ENCODE measurements at regions not wholly inside any gene's neighbourhood (a gene's known extent, or its start where the extent isn't known, plus 50 kb on each side); places are given as distances from the start of the nearest gene placed in this dataset.

DNA sequence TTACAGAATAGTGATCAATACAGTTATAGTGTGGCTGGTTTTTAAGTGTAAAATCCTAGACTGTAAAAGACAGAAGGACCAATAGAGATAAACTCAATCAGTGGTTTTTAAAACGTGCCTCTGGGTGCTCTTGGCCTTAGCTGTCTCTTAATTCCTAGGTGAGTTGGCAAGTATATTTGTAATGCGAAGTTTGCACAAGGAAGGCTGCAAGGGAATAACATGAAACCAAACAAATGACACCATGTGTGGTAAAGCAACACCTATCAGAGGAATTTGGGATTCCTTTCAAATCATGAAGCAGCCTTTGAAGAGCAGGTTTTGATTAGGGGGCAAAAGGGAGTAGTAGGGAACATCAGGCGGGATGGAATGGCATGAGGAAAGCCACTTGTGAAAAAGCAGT lies 284.6 kb downstream of the INHBA start:
- Histone ChIP-seq H4K91ac (ENCODE audit: insufficient read length, low read depth, low read length) (no peak overlapping the region), H3K23ac (ENCODE audit: insufficient read length, low read depth, low read length) (no peak overlapping the region), H2BK20ac (ENCODE audit: low read depth, low read length, poor library complexity, severe bottlenecking) (no peak overlapping the region), H2BK15ac (ENCODE audit: low read depth, low read length) (no peak overlapping the region), H3K9ac (ENCODE audit: extremely low read depth, insufficient read length, low read length) (no peak overlapping the region), H3K18ac (ENCODE audit: insufficient read length, low read depth, low read length) (no peak overlapping the region), H3K14ac (ENCODE audit: insufficient read depth, low read length) (no peak overlapping the region), H3K4me2 (ENCODE audit: insufficient read depth, insufficient read length, low read length) (no peak overlapping the region), H2BK120ac (ENCODE audit: low read depth, low read length, poor library complexity, severe bottlenecking) (no peak overlapping the region), H4K20me1 (ENCODE audit: control insufficient read depth, insufficient read depth, insufficient read length) (no peaks in the 10 kb centered on the region), H2BK5ac (ENCODE audit: insufficient read length, low read length) (no peak overlapping the region), H3K9me3 (ENCODE audit: control insufficient read depth, low read depth, low read length) (no peaks in the 10 kb centered on the region), H2BK12ac (ENCODE audit: insufficient read length, low read depth, low read length) (no peak overlapping the region), H3K79me1 (ENCODE audit: insufficient read depth, low read depth, low read length, poor library complexity, severe bottlenecking) (no peaks in the 10 kb centered on the region), H3K4me1 (ENCODE audit: insufficient read depth, low read length) (0 out of 2 replicates have a peak, but pooled peaks cover 4% of the 10 kb centered on the region), H4K5ac (ENCODE audit: insufficient read length, low read depth, low read length) (no peak overlapping the region), H3K56ac (ENCODE audit: insufficient read length, low read depth, low read length) (no peak overlapping the region), H3K23me2 (ENCODE audit: insufficient read length, low read depth, low read length, poor library complexity, severe bottlenecking) (no peaks in the 10 kb centered on the region), H3K4ac (ENCODE audit: low read depth, low read length) (no peak overlapping the region), H3K27me3 (ENCODE audit: insufficient read depth, low read length) (no peaks in the 10 kb centered on the region), H3K79me2 (ENCODE audit: insufficient read depth, low read length) (no peaks in the 10 kb centered on the region), H2AK5ac (ENCODE audit: insufficient read length, low read length) (no peak overlapping the region), H4K8ac (replicated peaks; ENCODE audit: insufficient read length, low read depth, low read length) (no peak overlapping the region), H3K27ac (ENCODE audit: insufficient read length, low read depth, low read length) (no peak overlapping the region), H3T11ph (ENCODE audit: low read length) (no peak overlapping the region), H2AFZ (ENCODE audit: low read length) (no peak overlapping the region)
- no peak for DNase-seq
- no peak overlapping the region for H3K4me3 Mint-ChIP-seq
- H3K9me3 Mint-ChIP-seq = peaks cover 3 to 5% of the 10 kb centered on the region in 2 experiments; a peak in 2 of 5 replicates
- H3K27me3 Mint-ChIP-seq (ENCODE audit: low read depth) = no peaks in the 10 kb centered on the region
- peaks cover 0 to 5% (median 0%) of the 10 kb centered on the region in 3 experiments; a peak in 1 of 7 replicates for H3K36me3 Mint-ChIP-seq (ENCODE audit: insufficient read depth in 1 of 3, low read depth in 3 of 3)
- no peak overlapping the region for H3K27ac Mint-ChIP-seq
- TF ChIP-seq, protein P1, sequence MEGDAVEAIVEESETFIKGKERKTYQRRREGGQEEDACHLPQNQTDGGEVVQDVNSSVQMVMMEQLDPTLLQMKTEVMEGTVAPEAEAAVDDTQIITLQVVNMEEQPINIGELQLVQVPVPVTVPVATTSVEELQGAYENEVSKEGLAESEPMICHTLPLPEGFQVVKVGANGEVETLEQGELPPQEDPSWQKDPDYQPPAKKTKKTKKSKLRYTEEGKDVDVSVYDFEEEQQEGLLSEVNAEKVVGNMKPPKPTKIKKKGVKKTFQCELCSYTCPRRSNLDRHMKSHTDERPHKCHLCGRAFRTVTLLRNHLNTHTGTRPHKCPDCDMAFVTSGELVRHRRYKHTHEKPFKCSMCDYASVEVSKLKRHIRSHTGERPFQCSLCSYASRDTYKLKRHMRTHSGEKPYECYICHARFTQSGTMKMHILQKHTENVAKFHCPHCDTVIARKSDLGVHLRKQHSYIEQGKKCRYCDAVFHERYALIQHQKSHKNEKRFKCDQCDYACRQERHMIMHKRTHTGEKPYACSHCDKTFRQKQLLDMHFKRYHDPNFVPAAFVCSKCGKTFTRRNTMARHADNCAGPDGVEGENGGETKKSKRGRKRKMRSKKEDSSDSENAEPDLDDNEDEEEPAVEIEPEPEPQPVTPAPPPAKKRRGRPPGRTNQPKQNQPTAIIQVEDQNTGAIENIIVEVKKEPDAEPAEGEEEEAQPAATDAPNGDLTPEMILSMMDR (conservative IDR thresholded peaks at IDR 0.05) = no peak
- WGBS (ENCODE audit: extremely low coverage, insufficient read length, low lambda C conversion rate) = no CpG with 5 or more reads among the region's 3 CpGs
- H3K4me1 Mint-ChIP-seq = peaks cover 9 to 10% of the 10 kb centered on the region in 2 experiments

Measured in H9 (cell line).